Activated naive CD4-positive, alpha-beta T cell treated with anti-CD3 and anti-CD28 coated beads for 36 hours (primary cell): ENCODE measurements at regions not wholly inside any gene's neighbourhood (a gene's known extent, or its start where the extent isn't known, plus 50 kb on each side); places are given as distances from the start of the nearest gene placed in this dataset.

Experiments used
- CTCF ChIA-PET: fragments of 350-600 bp; sonication (Branson Sonifier 250); formaldehyde crosslinking; loops from one replicate; lab custom pipeline; 2021; ENCODE audit warnings: antibody characterized with exemption; lab: Charles Lee
- DNase-seq: peaks from one replicate; pipeline ENCODE4 v3.0.0-alpha.2; 2020
- H3K27ac Mint-ChIP-seq: one replicate; pipeline ENCODE4 v1.8.0; 2021; ENCODE audit warnings: mild to moderate bottlenecking, mixed read lengths
- H3K27me3 Mint-ChIP-seq: one replicate; pipeline ENCODE4 v1.8.0; 2021; ENCODE audit warnings: low read depth, mixed read lengths
- H3K36me3 Mint-ChIP-seq: one replicate; pipeline ENCODE4 v1.8.0; 2021; ENCODE audit warnings: low read depth, mixed read lengths
- H3K4me1 Mint-ChIP-seq: one replicate; pipeline ENCODE4 v1.8.0; 2021; ENCODE audit warnings: low read depth, mixed read lengths
- H3K4me3 Mint-ChIP-seq: one replicate; pipeline ENCODE4 v1.8.0; 2021; ENCODE audit warnings: mild to moderate bottlenecking, moderate library complexity, mixed read lengths
- H3K9me3 Mint-ChIP-seq: one replicate; pipeline ENCODE4 v1.8.0; 2021; ENCODE audit warnings: mixed read lengths
- intact Hi-C: fragments of 100-400 bp; cut with micrococcal nuclease; formaldehyde crosslinking; loops from one replicate; pipeline ENCODE4 v1.15.1; 2023

DNA sequence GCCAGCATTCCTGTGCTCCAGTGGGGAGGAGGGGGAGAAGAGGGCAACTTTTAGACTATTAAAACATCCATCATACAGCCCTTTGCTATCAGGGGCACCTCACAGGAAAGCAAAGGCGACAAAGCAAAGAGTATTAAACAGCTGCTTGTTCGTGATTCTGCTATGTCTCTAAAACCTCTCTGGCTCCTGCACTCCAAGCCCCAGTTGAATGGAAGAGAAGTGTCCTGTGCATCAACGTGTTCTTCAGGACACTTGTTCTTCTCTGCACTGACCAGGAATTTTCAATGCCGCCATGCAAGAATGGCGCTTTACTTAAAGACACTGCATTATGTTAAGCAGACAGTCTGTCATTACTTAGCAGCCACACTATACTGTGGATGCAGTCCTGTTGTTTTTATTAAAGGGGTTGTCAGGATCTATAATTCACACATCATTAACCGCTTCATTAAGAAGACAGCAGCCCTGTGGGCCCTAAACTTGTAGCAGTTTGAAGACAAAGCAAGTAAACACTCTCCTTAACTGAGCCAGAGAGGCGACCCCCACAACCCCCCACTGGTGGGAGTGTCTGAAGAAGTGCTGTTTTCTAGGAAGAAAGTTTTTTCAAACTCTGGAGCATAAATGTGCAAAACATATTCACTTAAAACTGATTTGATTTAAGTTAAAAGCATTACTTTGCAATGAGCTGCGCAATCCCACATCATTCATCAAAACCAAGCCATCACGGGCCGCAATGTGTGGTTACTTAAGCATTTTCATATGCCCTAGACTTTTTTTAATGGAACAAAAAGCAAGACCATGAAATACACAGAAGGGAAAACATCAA lies 164.5 kb downstream of the ZNF608 start:
- Mint-ChIP-seq H3K36me3 (no peaks in the 10 kb centered on the region), H3K27ac (no peak overlapping the region), H3K4me1 (peaks cover 17% of the 10 kb centered on the region), H3K9me3 (no peaks in the 10 kb centered on the region), H3K27me3 (no peaks in the 10 kb centered on the region), H3K4me3 (no peak overlapping the region)
- no peak for DNase-seq
- intact Hi-C loops: loop anchor here (5.0 kb wide), 2 partner anchors 55 to 1865 kb away; no protein-coding TSS in a partner anchor
- CTCF ChIA-PET: no interaction called here

DNA sequence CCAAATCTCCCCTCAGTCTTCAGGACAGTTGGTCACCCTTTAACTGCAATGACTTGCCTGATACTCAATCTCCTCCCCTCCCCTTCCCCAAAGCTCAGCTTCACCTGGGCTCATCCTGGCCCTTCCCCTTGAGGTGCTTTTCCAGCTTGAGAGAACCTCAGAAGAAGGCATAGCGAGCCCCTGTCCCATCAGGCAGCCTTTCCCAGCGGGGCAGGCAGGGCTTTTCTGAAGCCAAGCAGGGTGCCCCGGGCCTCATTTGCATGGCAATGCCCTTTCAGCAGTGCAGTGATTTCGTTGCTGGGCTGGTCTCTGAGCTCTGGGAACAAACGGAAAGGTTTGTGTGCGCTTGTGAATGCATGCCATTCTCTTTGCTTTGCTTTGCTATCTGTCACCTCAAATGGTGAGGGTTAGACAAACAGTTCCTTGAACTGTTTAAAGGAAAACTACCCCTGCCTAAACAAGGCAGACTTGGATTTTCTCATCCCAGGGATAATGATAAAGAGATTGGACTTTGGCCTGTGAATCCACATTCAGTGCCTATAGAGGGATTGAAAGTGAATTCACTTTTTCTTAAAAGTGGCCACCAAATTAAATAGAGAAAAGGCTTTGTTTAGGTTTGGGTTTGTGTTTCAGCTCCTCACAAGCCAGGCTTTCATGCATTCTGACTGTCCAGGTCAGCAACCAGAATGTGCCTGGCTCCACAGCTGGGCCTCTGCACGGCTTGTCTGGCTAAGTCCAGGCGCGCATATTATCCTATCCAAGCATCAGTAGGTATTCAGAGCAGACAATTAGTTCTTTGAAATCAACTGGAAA lies 165.3 kb downstream of the ZNF608 start:
- H3K27ac Mint-ChIP-seq: no peak overlapping the region
- no peaks in the 10 kb centered on the region for H3K36me3 Mint-ChIP-seq
- DNase-seq: no peak
- CTCF ChIA-PET: no interaction called here
- H3K4me3 Mint-ChIP-seq: no peak overlapping the region
- intact Hi-C loops: loop anchor here (5.0 kb wide), 2 partner anchors 54 to 1866 kb away; no protein-coding TSS in a partner anchor
- peaks cover 17% of the 10 kb centered on the region for H3K4me1 Mint-ChIP-seq
- no peaks in the 10 kb centered on the region for H3K9me3 Mint-ChIP-seq
- no peaks in the 10 kb centered on the region for H3K27me3 Mint-ChIP-seq

GRCh38 chr5:124580512-124580911 lies 165.9 kb downstream of the ZNF608 start:
- Mint-ChIP-seq H3K9me3 (no peaks in the 10 kb centered on the region), H3K4me1 (peaks cover 17% of the 10 kb centered on the region), H3K27me3 (no peaks in the 10 kb centered on the region), H3K4me3 (no peak overlapping the region), H3K36me3 (no peaks in the 10 kb centered on the region), H3K27ac (no peak overlapping the region)
- no peak for DNase-seq
- intact Hi-C loops: loop anchor here (5.0 kb wide), 2 partner anchors 53 to 1867 kb away; no protein-coding TSS in a partner anchor
- CTCF ChIA-PET: no interaction called here

DNA sequence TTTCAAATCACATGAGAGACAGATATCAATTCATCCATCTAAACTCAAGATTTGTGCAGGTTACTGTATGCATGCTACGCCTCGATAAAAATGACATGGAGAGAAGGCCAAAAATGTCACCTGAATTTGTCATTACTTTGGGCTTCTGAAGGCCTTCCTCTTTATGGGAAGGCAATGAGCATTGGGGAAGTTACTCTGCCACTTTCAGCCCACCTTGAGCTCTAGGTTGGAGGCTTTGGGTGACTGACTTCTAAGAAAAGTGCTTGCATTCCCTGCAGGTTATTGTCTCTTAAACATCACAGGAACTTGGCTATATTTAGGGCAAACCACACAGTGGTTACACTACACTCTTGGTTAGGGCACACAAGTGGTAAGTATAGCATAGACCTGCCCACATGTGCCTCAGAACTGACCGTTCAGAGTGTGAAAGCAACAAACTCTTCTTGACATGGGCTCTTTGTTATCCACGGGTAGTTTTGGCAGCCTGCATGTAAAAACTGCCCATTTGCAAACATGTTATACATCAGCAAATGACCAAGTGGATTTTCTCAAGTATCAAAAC lies 169.5 kb downstream of the ZNF608 start:
- CTCF ChIA-PET: no interaction called here

DNA sequence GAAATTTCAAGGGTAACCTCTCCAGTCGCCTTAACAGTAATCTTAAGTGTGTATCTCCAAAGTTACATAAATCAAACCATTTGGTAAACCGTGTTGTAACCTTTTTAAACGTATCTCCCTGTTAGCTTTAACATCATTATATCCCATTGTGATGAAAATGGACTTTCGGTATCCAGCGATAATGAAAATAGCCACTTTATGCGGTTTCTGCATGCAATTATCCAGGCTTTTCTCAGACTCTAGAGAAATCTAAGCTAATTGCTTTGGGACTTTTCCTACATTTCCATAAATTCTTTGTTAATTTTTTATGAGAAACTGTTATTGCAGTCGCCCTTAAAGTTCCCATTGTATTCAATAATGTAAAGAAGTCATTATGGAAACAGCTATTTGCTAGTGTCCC lies 170.7 kb downstream of the ZNF608 start:
- intact Hi-C loops: no loop called here
- CTCF ChIA-PET: no interaction called here

More for the DNA sequence above, 169.5 kb downstream of the ZNF608 start:
- H3K27me3 Mint-ChIP-seq: no peaks in the 10 kb centered on the region
- DNase-seq: no peak
- H3K4me1 Mint-ChIP-seq: no peaks in the 10 kb centered on the region
- H3K27ac Mint-ChIP-seq: no peak overlapping the region
- intact Hi-C loops: no loop called here
- no peaks in the 10 kb centered on the region for H3K9me3 Mint-ChIP-seq
- no peaks in the 10 kb centered on the region for H3K36me3 Mint-ChIP-seq
- no peak overlapping the region for H3K4me3 Mint-ChIP-seq

GRCh38 chr5:124574521-124575436 lies 171.7 kb downstream of the ZNF608 start:
- Mint-ChIP-seq H3K9me3 (no peaks in the 10 kb centered on the region), H3K4me3 (no peak overlapping the region), H3K27ac (no peak overlapping the region), H3K4me1 (no peaks in the 10 kb centered on the region), H3K36me3 (no peaks in the 10 kb centered on the region), H3K27me3 (no peaks in the 10 kb centered on the region)
- DNase-seq: no peak
- intact Hi-C loops: no loop called here
- CTCF ChIA-PET: no interaction called here

More for the DNA sequence above, 170.7 kb downstream of the ZNF608 start:
- Mint-ChIP-seq H3K27ac (no peak overlapping the region), H3K36me3 (no peaks in the 10 kb centered on the region), H3K4me3 (no peak overlapping the region), H3K4me1 (no peaks in the 10 kb centered on the region), H3K9me3 (no peaks in the 10 kb centered on the region), H3K27me3 (no peaks in the 10 kb centered on the region)
- DNase-seq: no peak

- H3K27me3 Mint-ChIP-seq: no peaks in the 10 kb centered on the region
These were observed 173.5 kb downstream of the ZNF608 start for GRCh38 chr5:124572971-124573370.

GRCh38 chr5:124570285-124571035 lies 176.0 kb downstream of the ZNF608 start:
- no peaks in the 10 kb centered on the region for H3K36me3 Mint-ChIP-seq

More at GRCh38 chr5:124572971-124573370, 173.5 kb downstream of the ZNF608 start:
- H3K4me1 Mint-ChIP-seq: no peaks in the 10 kb centered on the region
- CTCF ChIA-PET: interaction anchor here (0.6 kb wide), 1 partner anchor 23 kb away, joined by 5 read pairs; no protein-coding TSS in a partner anchor
- intact Hi-C loops: no loop called here
- no peak overlapping the region for H3K4me3 Mint-ChIP-seq
- no peak overlapping the region for H3K27ac Mint-ChIP-seq
- no peaks in the 10 kb centered on the region for H3K9me3 Mint-ChIP-seq
- DNase-seq: no peak
- H3K36me3 Mint-ChIP-seq: no peaks in the 10 kb centered on the region

DNA sequence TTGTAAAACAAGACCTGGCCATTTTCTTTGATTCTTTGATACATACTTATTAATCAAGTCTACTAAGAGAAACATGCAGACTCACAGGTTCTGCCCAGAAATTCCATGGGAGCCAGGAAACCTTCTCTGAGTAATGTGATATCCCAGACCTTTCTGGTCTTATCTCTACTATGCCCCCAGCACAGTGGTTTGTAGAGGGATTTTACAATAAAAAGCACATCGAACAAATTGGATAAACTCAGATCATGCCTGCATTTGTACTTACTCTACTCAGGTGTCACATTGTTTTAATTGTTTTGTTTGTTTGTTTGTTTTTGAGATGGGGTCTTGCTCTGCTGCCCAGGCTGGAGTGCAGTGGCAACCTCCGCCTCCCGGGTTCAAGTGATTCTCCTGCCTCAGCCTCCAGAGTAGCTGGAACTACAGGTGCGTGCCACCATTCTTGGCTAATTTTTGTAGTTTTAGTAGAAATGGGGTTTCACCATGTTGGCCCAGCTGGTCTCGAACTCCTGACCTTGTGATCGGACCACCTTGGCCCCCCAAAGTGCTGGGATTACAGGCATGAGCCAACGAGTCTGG lies 179.5 kb downstream of the ZNF608 start:
- CTCF ChIA-PET: no interaction called here
- Mint-ChIP-seq H3K36me3 (no peaks in the 10 kb centered on the region), H3K4me3 (no peak overlapping the region), H3K9me3 (no peaks in the 10 kb centered on the region), H3K4me1 (no peaks in the 10 kb centered on the region), H3K27ac (no peak overlapping the region), H3K27me3 (no peaks in the 10 kb centered on the region)
- intact Hi-C loops: no loop called here
- no peak for DNase-seq

More at GRCh38 chr5:124570285-124571035, 176.0 kb downstream of the ZNF608 start:
- H3K9me3 Mint-ChIP-seq: no peaks in the 10 kb centered on the region
- intact Hi-C loops: no loop called here
- no peaks in the 10 kb centered on the region for H3K4me1 Mint-ChIP-seq
- no peak overlapping the region for H3K4me3 Mint-ChIP-seq
- H3K27ac Mint-ChIP-seq: no peak overlapping the region
- CTCF ChIA-PET: no interaction called here
- no peaks in the 10 kb centered on the region for H3K27me3 Mint-ChIP-seq
- DNase-seq: no peak

DNA sequence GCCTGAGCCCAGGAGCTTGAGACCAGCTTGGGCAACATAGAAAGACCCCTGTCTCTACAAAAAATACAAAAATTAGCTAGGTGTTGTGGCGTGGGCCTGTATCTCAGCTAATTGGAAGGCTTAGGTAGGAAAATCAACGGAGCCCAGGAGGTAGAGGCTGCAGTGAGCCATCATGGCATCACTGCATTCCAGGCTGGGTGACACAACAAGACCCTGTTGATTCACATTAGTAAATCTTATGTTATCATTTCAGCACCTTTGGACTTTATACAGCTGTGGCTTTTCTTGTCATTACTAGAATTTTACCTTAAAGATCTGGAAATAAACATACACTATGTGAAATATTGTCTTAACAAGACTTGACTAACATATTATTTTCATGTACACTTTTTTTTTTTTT lies 185.0 kb downstream of the ZNF608 start:
- DNase-seq: no peak
- Mint-ChIP-seq H3K4me1 (no peaks in the 10 kb centered on the region), H3K36me3 (no peaks in the 10 kb centered on the region), H3K27ac (no peak overlapping the region), H3K27me3 (no peaks in the 10 kb centered on the region), H3K9me3 (no peaks in the 10 kb centered on the region), H3K4me3 (no peak overlapping the region)
- CTCF ChIA-PET: no interaction called here
- intact Hi-C loops: no loop called here

DNA sequence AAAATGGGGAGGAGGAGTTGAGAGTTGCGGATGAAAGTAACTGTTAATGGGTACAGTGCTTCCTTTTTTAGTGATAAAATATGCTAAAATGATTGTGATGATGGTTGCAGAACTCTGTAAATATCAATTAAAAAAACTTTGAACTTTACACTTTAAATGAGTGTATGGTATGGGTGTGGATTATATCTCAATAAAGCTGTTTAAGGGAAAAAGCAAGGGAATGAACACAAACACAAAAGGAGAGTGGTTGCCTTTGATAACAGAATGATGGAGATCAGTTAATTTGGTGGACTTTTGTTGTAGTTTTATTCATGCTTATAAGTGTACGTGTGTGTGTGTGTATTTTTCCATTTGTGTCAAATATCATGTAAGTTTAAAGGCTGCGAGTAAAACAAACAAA lies 186.1 kb downstream of the ZNF608 start:
- CTCF ChIA-PET: no interaction called here
- H3K27ac Mint-ChIP-seq: no peak overlapping the region
- DNase-seq: no peak
- intact Hi-C loops: no loop called here
- no peak overlapping the region for H3K4me3 Mint-ChIP-seq
- H3K27me3 Mint-ChIP-seq: no peaks in the 10 kb centered on the region
- no peaks in the 10 kb centered on the region for H3K4me1 Mint-ChIP-seq
- H3K9me3 Mint-ChIP-seq: no peaks in the 10 kb centered on the region
- H3K36me3 Mint-ChIP-seq: no peaks in the 10 kb centered on the region
